Neural progenitor cell (in vitro differentiated cells): ENCODE measurements at regions not wholly inside any gene's neighbourhood (a gene's known extent, or its start where the extent isn't known, plus 50 kb on each side); places are given as distances from the start of the nearest gene placed in this dataset.

ENCODE experiments used
- DNase-seq: peaks from one replicate; pipeline ENCODE4 v3.0.0-alpha.2; 2016; ENCODE audit warnings: low spot score
- H2AFZ ChIP-seq: fragments of 200-600 bp; sonication (generic); replicated peaks from 2 replicates; pipeline ENCODE4 v1.6.1; 2016; ENCODE audit warnings: antibody characterized with exemption
- H3F3A ChIP-seq: fragments of 200-600 bp; sonication (generic); 2 replicates; pipeline ENCODE4 v1.6.1; 2016; ENCODE audit warnings: antibody characterized with exemption, low read depth
- H3K27ac ChIP-seq: fragments of 200-600 bp; sonication (generic); 2 replicates; pipeline ENCODE4 v1.5.1; 2016; ENCODE audit warnings: mild to moderate bottlenecking
- H3K27me3 ChIP-seq: fragments of 200-600 bp; sonication (generic); 2 replicates; pipeline ENCODE4 v1.6.1; 2016; ENCODE audit warnings: mild to moderate bottlenecking, moderate library complexity
- H3K36me3 ChIP-seq: fragments of 200-600 bp; sonication (generic); 2 replicates; pipeline ENCODE4 v1.5.1; 2016
- H3K4me1 ChIP-seq: fragments of 200-600 bp; sonication (generic); 2 replicates; pipeline ENCODE4 v1.6.1; 2016; ENCODE audit warnings: mixed run types
- H3K4me2 ChIP-seq: fragments of 200-600 bp; sonication (generic); 2 replicates; pipeline ENCODE4 v1.6.1; 2016
- H3K4me3 ChIP-seq: fragments of 200-600 bp; sonication (generic); 2 replicates; pipeline ENCODE4 v1.5.1; 2016
- H3K79me2 ChIP-seq: fragments of 200-600 bp; sonication (generic); 2 replicates; pipeline ENCODE4 v1.6.1; 2016; ENCODE audit warnings: low read depth
- H3K9ac ChIP-seq: fragments of 200-600 bp; sonication (generic); 2 replicates; pipeline ENCODE4 v1.6.1; 2016
- H3K9me3 ChIP-seq: fragments of 200-600 bp; sonication (generic); 2 replicates; pipeline ENCODE4 v1.5.1; 2016; ENCODE audit warnings: low read depth
- H4K20me1 ChIP-seq: fragments of 200-600 bp; sonication (generic); 2 replicates; pipeline ENCODE4 v1.6.1; 2016; ENCODE audit warnings: low read depth
- H3K27ac Mint-ChIP-seq: 3 replicates; pipeline ENCODE4 v1.8.0; 2021; ENCODE audit warnings: mixed read lengths
- H3K27me3 Mint-ChIP-seq: 2 replicates; pipeline ENCODE4 v1.8.0; 2022; ENCODE audit warnings: low read depth, mild to moderate bottlenecking, inconsistent platforms, moderate library complexity, mixed read lengths; ENCODE audit not compliant: insufficient read depth
- H3K36me3 Mint-ChIP-seq: 3 replicates; pipeline ENCODE4 v1.8.0; 2021; ENCODE audit warnings: mixed read lengths
- H3K4me1 Mint-ChIP-seq: 3 replicates; pipeline ENCODE4 v1.8.0; 2021; ENCODE audit warnings: mixed read lengths
- H3K4me3 Mint-ChIP-seq: 3 replicates; pipeline ENCODE4 v1.8.0; 2021; ENCODE audit warnings: mild to moderate bottlenecking, moderate library complexity, mixed read lengths
- H3K9me3 Mint-ChIP-seq: 3 replicates; pipeline ENCODE4 v1.8.0; 2020; ENCODE audit warnings: mixed read lengths
- CTCF ChIP-seq: fragments of 200-600 bp; sonication (generic); IDR thresholded peaks from 2 replicates; pipeline ENCODE4 v1.5.1; 2017; ENCODE audit warnings: antibody characterized with exemption, mild to moderate bottlenecking
- EZH2 ChIP-seq: fragments of 200-600 bp; sonication (generic); IDR thresholded peaks from 2 replicates; pipeline ENCODE4 v1.6.1; 2017; ENCODE audit warnings: antibody characterized with exemption, mild to moderate bottlenecking, moderate library complexity
- EZH2phosphoT487 ChIP-seq: fragments of 200-600 bp; sonication (generic); IDR thresholded peaks from 2 replicates; pipeline ENCODE4 v1.6.1; 2017; ENCODE audit warnings: antibody characterized with exemption

- no peaks in the 10 kb centered on the region for H3K9me3 Mint-ChIP-seq
- TF ChIP-seq EZH2 (no peak), CTCF (no peak), EZH2phosphoT487 (no peak)
- no peak overlapping the region for H3K9ac ChIP-seq
- H3F3A ChIP-seq, result no peaks in the 10 kb centered on the region
- no peak overlapping the region for H3K4me2 ChIP-seq
- H3K27me3 Mint-ChIP-seq, result no peaks in the 10 kb centered on the region
- H3K27me3 ChIP-seq, result no peaks in the 10 kb centered on the region
- H3K36me3 ChIP-seq, result no peaks in the 10 kb centered on the region
- no peak overlapping the region for H2AFZ ChIP-seq
- H4K20me1 ChIP-seq, result no peaks in the 10 kb centered on the region
- H3K79me2 ChIP-seq, result no peaks in the 10 kb centered on the region
- DNase-seq, result no peak
- no peak overlapping the region for H3K4me3 Mint-ChIP-seq
- no peak overlapping the region for H3K27ac Mint-ChIP-seq
- no peaks in the 10 kb centered on the region for H3K4me1 ChIP-seq
- no peaks in the 10 kb centered on the region for H3K36me3 Mint-ChIP-seq
- H3K9me3 ChIP-seq, result no peaks in the 10 kb centered on the region
- H3K27ac ChIP-seq, result no peak overlapping the region
- no peaks in the 10 kb centered on the region for H3K4me1 Mint-ChIP-seq
- H3K4me3 ChIP-seq, result no peak overlapping the region
Observed at GRCh38 chr13:70703755-70704154, 595.5 kb upstream of the KLHL1 start.

- no peak overlapping the region for H3K4me3 Mint-ChIP-seq
- H3K27me3 Mint-ChIP-seq, result no peaks in the 10 kb centered on the region
- Histone ChIP-seq H3F3A (no peaks in the 10 kb centered on the region), H3K27ac (no peak overlapping the region), H3K4me2 (no peak overlapping the region), H3K9ac (no peak overlapping the region), H3K4me1 (peaks cover 6% of the 10 kb centered on the region), H3K36me3 (no peaks in the 10 kb centered on the region), H3K79me2 (no peaks in the 10 kb centered on the region), H3K9me3 (no peaks in the 10 kb centered on the region), H2AFZ (no peak overlapping the region), H4K20me1 (no peaks in the 10 kb centered on the region), H3K4me3 (no peak overlapping the region), H3K27me3 (no peaks in the 10 kb centered on the region)
- TF ChIP-seq EZH2 (no peak), CTCF (no peak), EZH2phosphoT487 (no peak)
- DNase-seq, result no peak
- no peaks in the 10 kb centered on the region for H3K36me3 Mint-ChIP-seq
- H3K4me1 Mint-ChIP-seq, result no peaks in the 10 kb centered on the region
- peaks cover 6% of the 10 kb centered on the region for H3K9me3 Mint-ChIP-seq
- H3K27ac Mint-ChIP-seq, result no peak overlapping the region
Observed at GRCh38 chr13:70694996-70695715, 586.9 kb upstream of the KLHL1 start.

GRCh38 chr13:70668983-70669382, 560.7 kb upstream of the KLHL1 start:
- H3K27ac Mint-ChIP-seq, result no peak overlapping the region
- no peak for DNase-seq
- H4K20me1 ChIP-seq, result no peaks in the 10 kb centered on the region
- no peaks in the 10 kb centered on the region for H3K36me3 Mint-ChIP-seq
- no peak overlapping the region for H3K9ac ChIP-seq
- H3K9me3 Mint-ChIP-seq, result no peaks in the 10 kb centered on the region
- no peak overlapping the region for H3K4me2 ChIP-seq
- H3K79me2 ChIP-seq, result no peaks in the 10 kb centered on the region
- no peak for TF ChIP-seq EZH2
- no peak for TF ChIP-seq EZH2phosphoT487
- TF ChIP-seq CTCF, result no peak
- no peaks in the 10 kb centered on the region for H3K36me3 ChIP-seq
- H3K4me3 Mint-ChIP-seq, result no peak overlapping the region
- peaks cover 18% of the 10 kb centered on the region for H3K4me1 ChIP-seq
- H3K4me3 ChIP-seq, result no peak overlapping the region
- H3K27ac ChIP-seq, result no peak overlapping the region
- peaks cover 18% of the 10 kb centered on the region for H3K4me1 Mint-ChIP-seq
- H3F3A ChIP-seq, result no peaks in the 10 kb centered on the region
- H3K27me3 Mint-ChIP-seq, result peaks cover 2% of the 10 kb centered on the region
- no peak overlapping the region for H2AFZ ChIP-seq
- no peaks in the 10 kb centered on the region for H3K9me3 ChIP-seq
- H3K27me3 ChIP-seq, result no peaks in the 10 kb centered on the region
